Central memory CD8-positive, alpha-beta T cell (primary cell): ENCODE measurements at regions not wholly inside any gene's neighbourhood (a gene's known extent, or its start where the extent isn't known, plus 50 kb on each side); places are given as distances from the start of the nearest gene placed in this dataset.

Source experiments
- ATAC-seq: fragments of 150-1000 bp; cut with Tn5 transposase; replicated peaks from 2 replicates; pipeline ENCODE4 v1.10.0; 2022; ENCODE audit warnings: mild to moderate bottlenecking, moderate FRiP score, moderate number of reproducible peaks; ENCODE audit not compliant: poor library complexity, severe bottlenecking; ENCODE audit errors: extremely low read depth
- DNase-seq, 2 donors: peaks; one replicate each; pipeline ENCODE4 v3.0.0; 2021; ENCODE audit warnings: low spot score in 2 of 2
- H3K27ac Mint-ChIP-seq: one replicate; pipeline ENCODE4 v1.8.0; 2022; ENCODE audit warnings: low read depth, mild to moderate bottlenecking, moderate library complexity, mixed read lengths
- H3K27me3 Mint-ChIP-seq: one replicate; pipeline ENCODE4 v1.8.0; 2022; ENCODE audit warnings: mixed read lengths
- H3K36me3 Mint-ChIP-seq: one replicate; pipeline ENCODE4 v1.8.0; 2022; ENCODE audit warnings: mild to moderate bottlenecking, moderate library complexity, mixed read lengths; ENCODE audit not compliant: insufficient read depth
- H3K4me1 Mint-ChIP-seq: one replicate; pipeline ENCODE4 v1.8.0; 2022; ENCODE audit warnings: mixed read lengths
- H3K4me3 Mint-ChIP-seq: one replicate; pipeline ENCODE4 v1.8.0; 2022; ENCODE audit warnings: mild to moderate bottlenecking, moderate library complexity, mixed read lengths
- H3K9me3 Mint-ChIP-seq: one replicate; pipeline ENCODE4 v1.8.0; 2022; ENCODE audit warnings: mixed read lengths

DNA sequence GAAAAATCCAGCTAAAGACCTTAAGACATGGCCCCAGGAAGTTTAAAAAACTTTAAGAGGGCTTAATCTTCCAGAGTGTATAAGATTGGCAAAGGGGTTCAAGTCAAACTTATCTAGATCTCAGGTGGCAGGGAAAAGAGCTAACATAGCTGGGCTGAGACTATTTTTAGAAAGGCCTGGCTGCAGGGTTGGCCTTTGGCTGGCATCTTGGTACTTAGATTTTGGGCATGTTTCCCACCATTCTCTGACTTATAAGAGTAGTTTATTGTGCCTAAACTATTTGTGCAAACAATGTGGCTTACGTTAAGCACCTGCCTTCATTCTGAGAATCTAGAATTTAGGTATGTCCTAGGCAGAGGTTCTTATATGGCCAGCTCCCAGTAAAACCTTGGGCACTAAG is 214.0 kb upstream of the MIS18BP1 start:
- Mint-ChIP-seq H3K4me3 (no peak overlapping the region), H3K4me1 (no peaks in the 10 kb centered on the region), H3K27me3 (no peaks in the 10 kb centered on the region), H3K9me3 (peaks cover 25% of the 10 kb centered on the region), H3K36me3 (no peaks in the 10 kb centered on the region), H3K27ac (no peak overlapping the region)
- DNase-seq (no peak), ATAC-seq (no peak)

GRCh38 chr14:45434221-45434620 is 181.2 kb upstream of the MIS18BP1 start:
- Mint-ChIP-seq H3K4me3 (no peak overlapping the region), H3K4me1 (no peaks in the 10 kb centered on the region), H3K27me3 (no peaks in the 10 kb centered on the region), H3K36me3 (no peaks in the 10 kb centered on the region), H3K27ac (no peak overlapping the region), H3K9me3 (peaks cover 22% of the 10 kb centered on the region)
- DNase-seq, result no peak
- no peak for ATAC-seq

DNA sequence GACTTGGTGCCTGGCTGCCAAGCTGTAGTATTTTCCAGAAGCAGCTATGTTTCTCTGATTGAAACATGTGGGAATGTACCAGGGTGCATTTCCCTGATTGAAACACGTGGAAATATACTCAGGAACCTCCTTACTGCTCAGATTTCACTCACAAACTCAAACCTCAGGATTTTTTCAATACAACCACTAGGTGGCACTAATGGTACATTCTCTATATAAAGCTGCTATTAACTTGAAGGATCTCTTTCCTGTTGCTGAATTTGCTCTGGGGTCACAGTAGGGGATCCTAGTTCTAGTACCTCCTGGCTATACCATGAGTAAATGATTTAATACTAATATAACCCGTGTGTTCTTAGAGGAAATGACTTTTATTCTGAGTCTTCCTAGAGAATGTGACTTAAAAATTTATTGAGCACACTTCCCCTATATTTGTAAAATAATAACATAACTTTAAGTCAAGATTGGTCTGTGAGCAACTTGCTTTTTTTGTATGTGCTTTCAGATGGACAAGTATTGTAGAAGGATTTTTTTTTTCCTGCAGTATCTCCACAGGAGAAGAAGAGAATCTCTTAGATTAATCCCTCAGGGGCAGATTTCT is 173.8 kb upstream of the MIS18BP1 start:
- peaks cover 8% of the 10 kb centered on the region for H3K9me3 Mint-ChIP-seq
- no peaks in the 10 kb centered on the region for H3K27me3 Mint-ChIP-seq
- no peaks in the 10 kb centered on the region for H3K4me1 Mint-ChIP-seq
- ATAC-seq (no peak), DNase-seq (no peak)
- H3K36me3 Mint-ChIP-seq, result no peaks in the 10 kb centered on the region
- no peak overlapping the region for H3K4me3 Mint-ChIP-seq
- no peak overlapping the region for H3K27ac Mint-ChIP-seq

- no peak overlapping the region for H3K4me3 Mint-ChIP-seq
- no peaks in the 10 kb centered on the region for H3K36me3 Mint-ChIP-seq
- ATAC-seq, result no peak
- peaks cover 5% of the 10 kb centered on the region for H3K9me3 Mint-ChIP-seq
- no peak for DNase-seq
- H3K27me3 Mint-ChIP-seq, result no peaks in the 10 kb centered on the region
- no peak overlapping the region for H3K27ac Mint-ChIP-seq
- H3K4me1 Mint-ChIP-seq, result no peaks in the 10 kb centered on the region
Observed at GRCh38 chr14:45406942-45407341, 153.9 kb upstream of the MIS18BP1 start.

DNA sequence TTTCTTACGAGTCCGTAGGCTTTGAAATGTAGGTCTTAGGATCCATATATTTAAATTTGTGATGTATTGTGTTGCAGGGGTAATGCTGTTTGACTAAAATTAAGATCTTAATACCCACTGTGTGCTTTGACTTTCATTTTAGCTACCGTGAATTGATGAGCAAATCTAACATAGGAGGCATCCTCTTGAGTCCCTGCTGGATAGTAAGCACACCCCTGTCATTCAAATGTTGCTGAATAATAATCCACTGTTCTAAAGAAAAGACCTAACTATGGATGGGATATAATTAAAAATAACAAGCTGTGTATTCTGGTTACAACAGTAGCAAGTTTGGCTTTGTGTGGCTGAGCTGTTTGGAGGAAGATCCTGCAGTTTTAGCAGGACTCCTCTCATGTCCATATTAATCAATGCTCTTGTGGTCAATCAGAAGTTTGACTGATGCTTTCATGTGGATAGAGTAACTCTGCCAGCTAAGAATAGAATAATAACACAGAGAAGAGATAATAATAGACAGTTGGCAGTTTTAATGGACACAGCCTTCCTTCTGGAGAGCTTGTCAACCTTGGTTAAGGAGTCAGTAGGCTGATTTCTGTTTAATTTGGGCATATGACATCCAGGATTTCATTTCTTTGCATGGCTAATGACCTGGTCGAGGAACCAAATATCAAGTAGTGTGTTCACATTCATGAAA is 148.1 kb upstream of the MIS18BP1 start:
- ATAC-seq (no peak), DNase-seq (no peak)
- H3K36me3 Mint-ChIP-seq, result no peaks in the 10 kb centered on the region
- no peak overlapping the region for H3K27ac Mint-ChIP-seq
- H3K4me1 Mint-ChIP-seq, result no peaks in the 10 kb centered on the region
- H3K9me3 Mint-ChIP-seq, result peaks cover 5% of the 10 kb centered on the region
- no peak overlapping the region for H3K4me3 Mint-ChIP-seq
- H3K27me3 Mint-ChIP-seq, result no peaks in the 10 kb centered on the region

GRCh38 chr14:45400509-45400908 is 147.5 kb upstream of the MIS18BP1 start:
- no peaks in the 10 kb centered on the region for H3K36me3 Mint-ChIP-seq
- no peak overlapping the region for H3K4me3 Mint-ChIP-seq
- H3K27me3 Mint-ChIP-seq, result no peaks in the 10 kb centered on the region
- ATAC-seq (no peak), DNase-seq (no peak)
- no peaks in the 10 kb centered on the region for H3K4me1 Mint-ChIP-seq
- H3K9me3 Mint-ChIP-seq, result peaks cover 7% of the 10 kb centered on the region
- H3K27ac Mint-ChIP-seq, result no peak overlapping the region

GRCh38 chr14:45381091-45381490 is 128.1 kb upstream of the MIS18BP1 start:
- Mint-ChIP-seq H3K27me3 (no peaks in the 10 kb centered on the region), H3K4me1 (no peaks in the 10 kb centered on the region), H3K4me3 (no peak overlapping the region), H3K27ac (no peak overlapping the region), H3K9me3 (no peaks in the 10 kb centered on the region), H3K36me3 (no peaks in the 10 kb centered on the region)
- ATAC-seq (no peak), DNase-seq (no peak)

DNA sequence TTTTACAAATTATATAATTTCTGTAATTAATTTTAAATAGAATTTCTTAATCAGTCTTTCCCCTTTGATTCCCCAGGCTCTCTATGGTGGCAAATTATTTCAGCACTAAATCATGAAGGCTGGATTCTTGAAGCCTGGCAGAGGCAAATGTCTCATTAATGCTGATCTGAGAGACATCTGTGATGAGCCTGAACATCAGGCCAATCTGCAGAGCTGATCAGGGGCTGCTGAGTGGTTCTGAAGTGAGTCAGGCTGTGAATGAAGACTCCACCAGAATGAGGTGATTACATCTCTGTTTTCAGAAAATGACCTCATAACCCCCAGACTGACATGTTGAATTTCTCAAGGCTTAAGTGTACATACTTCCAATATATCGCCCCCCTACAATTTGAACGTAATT is 124.2 kb upstream of the MIS18BP1 start:
- Mint-ChIP-seq H3K9me3 (no peaks in the 10 kb centered on the region), H3K36me3 (no peaks in the 10 kb centered on the region), H3K27ac (no peak overlapping the region), H3K27me3 (no peaks in the 10 kb centered on the region), H3K4me3 (no peak overlapping the region), H3K4me1 (no peaks in the 10 kb centered on the region)
- DNase-seq (no peak), ATAC-seq (no peak)

- Mint-ChIP-seq H3K9me3 (no peaks in the 10 kb centered on the region), H3K4me1 (no peaks in the 10 kb centered on the region), H3K4me3 (no peak overlapping the region), H3K36me3 (peaks cover 2% of the 10 kb centered on the region), H3K27me3 (no peaks in the 10 kb centered on the region), H3K27ac (no peak overlapping the region)
- DNase-seq (no peak), ATAC-seq (no peak)
Observed at GRCh38 chr14:45373877-45374276, 120.9 kb upstream of the MIS18BP1 start.

DNA sequence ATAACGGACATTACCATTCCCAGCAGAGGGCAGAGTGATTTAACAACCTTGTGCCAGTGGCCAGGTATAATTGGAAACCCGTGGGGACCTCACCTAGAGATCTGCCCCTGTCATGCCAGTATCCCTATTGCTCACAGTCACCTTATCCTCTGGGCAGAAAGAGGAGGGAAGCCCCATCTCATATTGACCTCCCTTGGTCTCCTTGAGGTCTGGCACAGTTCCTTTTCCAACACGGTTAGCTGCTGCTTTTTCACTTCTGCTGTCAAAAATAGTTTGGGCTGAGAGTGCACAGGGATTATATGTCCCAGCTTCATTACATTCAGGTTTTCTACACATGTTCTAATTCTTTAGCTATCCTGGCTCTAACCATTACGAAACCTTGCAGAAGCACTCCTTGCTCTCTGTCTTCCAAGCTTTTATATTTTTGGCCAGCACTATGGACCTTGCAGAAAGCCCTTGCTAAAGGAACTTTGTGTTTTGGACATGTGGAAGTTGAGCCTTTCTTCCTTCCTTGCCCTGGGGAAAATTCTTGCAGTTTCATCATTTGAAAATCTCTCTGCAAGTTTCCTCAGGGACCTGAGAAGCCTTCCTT is 111.7 kb upstream of the MIS18BP1 start:
- H3K27ac Mint-ChIP-seq, result no peak overlapping the region
- H3K27me3 Mint-ChIP-seq, result no peaks in the 10 kb centered on the region
- ATAC-seq (no peak), DNase-seq (no peak)
- H3K4me3 Mint-ChIP-seq, result no peak overlapping the region
- H3K4me1 Mint-ChIP-seq, result no peaks in the 10 kb centered on the region
- no peaks in the 10 kb centered on the region for H3K9me3 Mint-ChIP-seq
- no peaks in the 10 kb centered on the region for H3K36me3 Mint-ChIP-seq

DNA sequence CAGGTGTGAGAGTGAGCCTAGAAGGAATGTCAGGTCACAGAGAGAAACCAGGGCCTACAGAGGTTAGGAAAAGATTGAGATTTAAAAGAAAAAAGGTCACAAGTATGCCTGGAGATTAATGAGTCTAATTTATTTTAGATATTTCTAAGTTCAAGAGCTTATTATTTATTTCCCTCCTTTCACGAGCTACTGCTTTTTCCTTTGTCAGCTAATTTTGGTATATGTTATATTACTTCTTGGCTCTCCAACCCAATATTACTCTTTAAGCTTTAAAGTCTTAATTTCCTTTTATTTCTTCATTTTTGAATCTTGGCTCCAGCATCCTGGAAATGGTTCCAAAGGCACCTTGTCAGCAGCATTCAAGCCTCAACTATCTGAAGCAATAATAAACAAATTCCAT is 109.5 kb upstream of the MIS18BP1 start:
- H3K27me3 Mint-ChIP-seq, result no peaks in the 10 kb centered on the region
- H3K36me3 Mint-ChIP-seq, result peaks cover 2% of the 10 kb centered on the region
- DNase-seq (no peak), ATAC-seq (no peak)
- no peaks in the 10 kb centered on the region for H3K4me1 Mint-ChIP-seq
- H3K4me3 Mint-ChIP-seq, result no peak overlapping the region
- no peak overlapping the region for H3K27ac Mint-ChIP-seq
- H3K9me3 Mint-ChIP-seq, result no peaks in the 10 kb centered on the region

DNA sequence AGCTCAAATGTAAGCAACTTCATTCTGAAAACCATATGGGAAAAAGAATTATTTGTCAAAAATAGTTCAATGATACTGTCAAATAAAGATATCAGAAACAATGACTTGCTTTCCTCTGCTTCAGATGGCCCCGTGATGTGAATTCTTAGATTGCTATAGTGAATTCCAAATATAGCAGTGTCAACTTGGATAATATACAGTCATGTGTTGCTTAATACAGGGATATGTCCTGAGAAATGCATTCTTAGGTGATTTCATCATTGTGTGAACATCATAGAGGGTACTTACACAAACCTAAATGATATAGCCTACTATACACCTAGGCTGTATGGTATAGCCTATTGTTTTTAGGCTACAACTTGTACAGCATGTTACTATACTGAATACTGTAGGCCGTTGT is 108.7 kb upstream of the MIS18BP1 start:
- ATAC-seq (no peak), DNase-seq (no peak)
- Mint-ChIP-seq H3K4me1 (no peaks in the 10 kb centered on the region), H3K27ac (no peak overlapping the region), H3K36me3 (peaks cover 2% of the 10 kb centered on the region), H3K4me3 (no peak overlapping the region), H3K27me3 (no peaks in the 10 kb centered on the region), H3K9me3 (no peaks in the 10 kb centered on the region)

- DNase-seq (no peak), ATAC-seq (no peak)
- H3K9me3 Mint-ChIP-seq, result peaks cover 6% of the 10 kb centered on the region
- H3K4me1 Mint-ChIP-seq, result no peaks in the 10 kb centered on the region
- H3K27ac Mint-ChIP-seq, result no peak overlapping the region
- no peaks in the 10 kb centered on the region for H3K27me3 Mint-ChIP-seq
- H3K36me3 Mint-ChIP-seq, result peaks cover 3% of the 10 kb centered on the region
- no peak overlapping the region for H3K4me3 Mint-ChIP-seq
Observed at GRCh38 chr14:45359746-45360145, 106.7 kb upstream of the MIS18BP1 start.
